ENCODE measurements at regions not wholly inside any gene's neighbourhood (a gene's known extent, or its start where the extent isn't known, plus 50 kb on each side); places are given as distances from the start of the nearest gene placed in this dataset.

GRCh38 chr1:232273011-232273410, 356.9 kb downstream of the SIPA1L2 start:
- Histone ChIP-seq H3K36me3 (no peaks in the 10 kb centered on the region), H3K4me3 (no peak overlapping the region), H3K27me3 (no peaks in the 10 kb centered on the region), H3K4me1 (peaks cover 0 to 7% (median 0%) of the 10 kb centered on the region in 3 donors), H3K9me3 (no peaks in the 10 kb centered on the region), H3K27ac (no peak overlapping the region)
- TF ChIP-seq EP300 (IDR thresholded peaks at IDR 0.05) (no peak), POLR2A (IDR thresholded peaks at IDR 0.05) (no peak), CTCF (IDR thresholded peaks at IDR 0.05) (no peak), POLR2AphosphoS5 (IDR thresholded peaks at IDR 0.05) (no peak)
- no peak for ATAC-seq
- WGBS, 2 donors (ENCODE audit: low coverage in 1 of 2) = 15 to 39% methylated on average over 3 to 4 of the region's 4 CpGs

- ATAC-seq = no peak
- Histone ChIP-seq H3K4me1 (peaks cover 0 to 7% (median 0%) of the 10 kb centered on the region in 3 donors), H3K9me3 (no peaks in the 10 kb centered on the region), H3K36me3 (no peaks in the 10 kb centered on the region), H3K27me3 (no peaks in the 10 kb centered on the region), H3K27ac (no peak overlapping the region), H3K4me3 (no peak overlapping the region)
- TF ChIP-seq POLR2AphosphoS5 (IDR thresholded peaks at IDR 0.05) (no peak), CTCF (IDR thresholded peaks at IDR 0.05) (no peak), POLR2A (IDR thresholded peaks at IDR 0.05) (no peak), EP300 (IDR thresholded peaks at IDR 0.05) (no peak)
- 73% methylated on average over 7 of the region's 10 CpGs; no CpG with 5 or more reads in 1 of the 2 donors for WGBS, 2 donors (ENCODE audit: low coverage in 1 of 2)
These were observed 357.8 kb downstream of the SIPA1L2 start for GRCh38 chr1:232271991-232272589.

- Histone ChIP-seq H3K27ac (no peak overlapping the region), H3K4me3 (no peak overlapping the region), H3K4me1 (peaks cover 0 to 7% (median 0%) of the 10 kb centered on the region in 3 donors), H3K9me3 (no peaks in the 10 kb centered on the region), H3K27me3 (no peaks in the 10 kb centered on the region), H3K36me3 (no peaks in the 10 kb centered on the region)
- no peak for ATAC-seq
- TF ChIP-seq EP300 (IDR thresholded peaks at IDR 0.05) = no peak
- TF ChIP-seq POLR2AphosphoS5 (IDR thresholded peaks at IDR 0.05) = no peak
- TF ChIP-seq CTCF (IDR thresholded peaks at IDR 0.05) = no peak
- no peak for TF ChIP-seq POLR2A (IDR thresholded peaks at IDR 0.05)
These were observed 358.6 kb downstream of the SIPA1L2 start for GRCh38 chr1:232271299-232271698.

- TF ChIP-seq POLR2A (IDR thresholded peaks at IDR 0.05) (no peak), CTCF (IDR thresholded peaks at IDR 0.05) (no peak), POLR2AphosphoS5 (IDR thresholded peaks at IDR 0.05) (no peak), EP300 (IDR thresholded peaks at IDR 0.05) (no peak)
- no peak for ATAC-seq
These were observed 359.9 kb downstream of the SIPA1L2 start for GRCh38 chr1:232269988-232270387.

GRCh38 chr1:232267837-232268598, 361.9 kb downstream of the SIPA1L2 start:
- no peak overlapping the region for H3K4me3 ChIP-seq
- H3K4me1 ChIP-seq = peaks cover 0 to 3% (median 0%) of the 10 kb centered on the region in 3 donors
- ATAC-seq = no peak
- H3K36me3 ChIP-seq = no peaks in the 10 kb centered on the region
- H3K27ac ChIP-seq = no peak overlapping the region
- WGBS, 2 donors (ENCODE audit: low coverage in 1 of 2) = 76% methylated on average over 3 of the region's 4 CpGs; no CpG with 5 or more reads in 1 of the 2 donors
- H3K9me3 ChIP-seq = no peaks in the 10 kb centered on the region
- no peak for TF ChIP-seq POLR2A (IDR thresholded peaks at IDR 0.05)
- no peak for TF ChIP-seq EP300 (IDR thresholded peaks at IDR 0.05)
- TF ChIP-seq CTCF (IDR thresholded peaks at IDR 0.05) = no peak
- no peak for TF ChIP-seq POLR2AphosphoS5 (IDR thresholded peaks at IDR 0.05)
- H3K27me3 ChIP-seq = no peaks in the 10 kb centered on the region

More at GRCh38 chr1:232269988-232270387, 359.9 kb downstream of the SIPA1L2 start:
- 94% methylated on average over 2 of the region's 2 CpGs; no CpG with 5 or more reads in 1 of the 2 donors for WGBS, 2 donors (ENCODE audit: low coverage in 1 of 2)
- Histone ChIP-seq H3K4me1 (peaks cover 0 to 7% (median 0%) of the 10 kb centered on the region in 3 donors), H3K9me3 (no peaks in the 10 kb centered on the region), H3K27me3 (no peaks in the 10 kb centered on the region), H3K4me3 (no peak overlapping the region), H3K36me3 (no peaks in the 10 kb centered on the region), H3K27ac (no peak overlapping the region)

All from gastroesophageal sphincter (tissue), 4 donors.